H9 (cell line): ENCODE measurements at regions not wholly inside any gene's neighbourhood (a gene's known extent, or its start where the extent isn't known, plus 50 kb on each side); places are given as distances from the start of the nearest gene placed in this dataset.

ENCODE experiments used
- DNase-seq: peaks from one replicate; pipeline ENCODE4 v3.0.0-alpha.2; 2017
- H2AFZ ChIP-seq: one replicate; pipeline ENCODE4 v1.6.1; 2013; ENCODE audit warnings: mild to moderate bottlenecking, low read length, control low read depth, moderate library complexity
- H2AK5ac ChIP-seq: 2 replicates; pipeline ENCODE4 v1.6.1; 2013; ENCODE audit warnings: low read length, control low read depth, mixed read lengths; ENCODE audit not compliant: insufficient read length
- H2BK120ac ChIP-seq: one replicate; pipeline ENCODE4 v1.6.1; 2013; ENCODE audit warnings: low read depth, mild to moderate bottlenecking, low read length, control low read depth, inconsistent platforms; ENCODE audit not compliant: poor library complexity, severe bottlenecking
- H2BK12ac ChIP-seq: 2 replicates; pipeline ENCODE4 v1.6.1; 2013; ENCODE audit warnings: low read length, control low read depth, mixed read lengths, low read depth; ENCODE audit not compliant: insufficient read length
- H2BK15ac ChIP-seq: 2 replicates; pipeline ENCODE4 v1.6.1; 2013; ENCODE audit warnings: low read depth, low read length, control low read depth
- H2BK20ac ChIP-seq: one replicate; pipeline ENCODE4 v1.6.1; 2013; ENCODE audit warnings: low read depth, mild to moderate bottlenecking, low read length, control low read depth, inconsistent platforms; ENCODE audit not compliant: poor library complexity, severe bottlenecking
- H2BK5ac ChIP-seq: 2 replicates; pipeline ENCODE4 v1.6.1; 2013; ENCODE audit warnings: low read length, control low read depth, mixed read lengths; ENCODE audit not compliant: insufficient read length
- H3K14ac ChIP-seq: 2 replicates; pipeline ENCODE4 v1.6.1; 2013; ENCODE audit warnings: low read length, control low read depth; ENCODE audit not compliant: insufficient read depth
- H3K18ac ChIP-seq: 2 replicates; pipeline ENCODE4 v1.6.1; 2013; ENCODE audit warnings: low read depth, mild to moderate bottlenecking, mixed read lengths, low read length, control low read depth; ENCODE audit not compliant: insufficient read length
- H3K23ac ChIP-seq: 2 replicates; pipeline ENCODE4 v1.6.1; 2013; ENCODE audit warnings: low read length, control low read depth, mixed read lengths, low read depth; ENCODE audit not compliant: insufficient read length
- H3K23me2 ChIP-seq: 2 replicates; pipeline ENCODE4 v1.6.1; 2013; ENCODE audit warnings: low read depth, mild to moderate bottlenecking, mixed read lengths, low read length, control low read depth; ENCODE audit not compliant: insufficient read length, poor library complexity, severe bottlenecking
- H3K27ac ChIP-seq: 2 replicates; pipeline ENCODE4 v1.5.1; 2013; ENCODE audit warnings: low read length, control low read depth, mixed read lengths, low read depth; ENCODE audit not compliant: insufficient read length
- H3K27me3 ChIP-seq: 2 replicates; pipeline ENCODE4 v1.6.1; 2013; ENCODE audit warnings: low read length, control low read depth, inconsistent platforms; ENCODE audit not compliant: insufficient read depth
- H3K4ac ChIP-seq: 2 replicates; pipeline ENCODE4 v1.6.1; 2013; ENCODE audit warnings: low read depth, mild to moderate bottlenecking, control low read depth, inconsistent platforms, low read length, moderate library complexity
- H3K4me1 ChIP-seq: 2 replicates; pipeline ENCODE4 v1.6.1; 2013; ENCODE audit warnings: low read length, control low read depth, inconsistent platforms; ENCODE audit not compliant: insufficient read depth
- H3K4me2 ChIP-seq: 2 replicates; pipeline ENCODE4 v1.6.1; 2013; ENCODE audit warnings: low read length, control low read depth, mixed read lengths; ENCODE audit not compliant: insufficient read length, insufficient read depth
- H3K56ac ChIP-seq: 2 replicates; pipeline ENCODE4 v1.6.1; 2013; ENCODE audit warnings: low read depth, mild to moderate bottlenecking, mixed read lengths, low read length, control low read depth; ENCODE audit not compliant: insufficient read length
- H3K79me1 ChIP-seq: 2 replicates; pipeline ENCODE4 v1.6.1; 2013; ENCODE audit warnings: low read depth, mild to moderate bottlenecking, moderate library complexity, low read length, control low read depth, inconsistent platforms; ENCODE audit not compliant: insufficient read depth, poor library complexity, severe bottlenecking
- H3K79me2 ChIP-seq: 2 replicates; pipeline ENCODE4 v1.6.1; 2013; ENCODE audit warnings: low read length, control low read depth, inconsistent platforms; ENCODE audit not compliant: insufficient read depth
- H3K9ac ChIP-seq: 2 replicates; pipeline ENCODE4 v1.6.1; 2013; ENCODE audit warnings: low read length, control low read depth, mixed read lengths; ENCODE audit not compliant: insufficient read length; ENCODE audit errors: extremely low read depth
- H3K9me3 ChIP-seq: one replicate; pipeline ENCODE4 v1.6.1; 2013; ENCODE audit warnings: low read depth, low read length, inconsistent platforms; ENCODE audit not compliant: control insufficient read depth
- H3T11ph ChIP-seq: one replicate; pipeline ENCODE4 v1.6.1; 2013; ENCODE audit warnings: mild to moderate bottlenecking, low read length, control low read depth, inconsistent platforms
- H4K20me1 ChIP-seq: one replicate; pipeline ENCODE4 v1.6.1; 2013; ENCODE audit not compliant: control insufficient read depth, insufficient read length, insufficient read depth
- H4K5ac ChIP-seq: 2 replicates; pipeline ENCODE4 v1.6.1; 2013; ENCODE audit warnings: low read depth, mild to moderate bottlenecking, mixed read lengths, low read length, control low read depth; ENCODE audit not compliant: insufficient read length
- H4K8ac ChIP-seq: replicated peaks from 2 replicates; pipeline ENCODE4 v1.6.1; 2013; ENCODE audit warnings: low read length, control low read depth, mixed read lengths, low read depth; ENCODE audit not compliant: insufficient read length
- H4K91ac ChIP-seq: 2 replicates; pipeline ENCODE4 v1.6.1; 2013; ENCODE audit warnings: low read depth, mild to moderate bottlenecking, moderate library complexity, mixed read lengths, low read length, control low read depth; ENCODE audit not compliant: insufficient read length
- H3K27ac Mint-ChIP-seq, 3 experiments: 2 replicates in 2 of 3; 3 replicates in 1 of 3; pipeline ENCODE4 v1.8.0; 2020 to 2021; ENCODE audit warnings: mixed read lengths in 3 of 3, mild to moderate bottlenecking in 1 of 3, moderate library complexity in 1 of 3
- H3K27me3 Mint-ChIP-seq: 2 replicates; pipeline ENCODE4 v1.8.0; 2021; ENCODE audit warnings: low read depth, mild to moderate bottlenecking, moderate library complexity, mixed read lengths
- H3K36me3 Mint-ChIP-seq, 3 experiments: 2 replicates in 2 of 3; 3 replicates in 1 of 3; pipeline ENCODE4 v1.8.0; 2020 to 2021; ENCODE audit warnings: low read depth in 3 of 3, mixed read lengths in 3 of 3; ENCODE audit not compliant: insufficient read depth in 1 of 3
- H3K4me1 Mint-ChIP-seq, 2 experiments: 2 replicates each; pipeline ENCODE4 v1.8.0; 2020; ENCODE audit warnings: mixed read lengths in 2 of 2
- H3K4me3 Mint-ChIP-seq, 2 experiments: 2 replicates in 1 of 2; 3 replicates in 1 of 2; pipeline ENCODE4 v1.8.0; 2020 to 2021; ENCODE audit warnings: mild to moderate bottlenecking in 2 of 2, mixed read lengths in 2 of 2, moderate library complexity in 1 of 2
- H3K9me3 Mint-ChIP-seq, 2 experiments: 2 replicates in 1 of 2; 3 replicates in 1 of 2; pipeline ENCODE4 v1.8.0; 2020; ENCODE audit warnings: mild to moderate bottlenecking in 2 of 2, mixed read lengths in 2 of 2, moderate library complexity in 1 of 2
- whole genome bisulfite sequencing: extraction: QIAGEN DNeasy Blood & Tissue Kit; methylation state at CpG from one replicate; pipeline ENCODE4 v1.1.7; 2013; ENCODE audit warnings: missing lambda C conversion rate, low lambda C conversion rate, mixed read lengths; ENCODE audit not compliant: insufficient read length; ENCODE audit errors: extremely low coverage; 5-methylcytosine and 5-hydroxymethylcytosine counted together
- TF ChIP-seq, protein P1 (sequence below): fragments of 200-600 bp; sonication (generic); conservative IDR thresholded peaks from 3 replicates; pipeline ENCODE4 v1.8.0; 2021; ENCODE audit warnings: antibody characterized with exemption, mild to moderate bottlenecking

DNA sequence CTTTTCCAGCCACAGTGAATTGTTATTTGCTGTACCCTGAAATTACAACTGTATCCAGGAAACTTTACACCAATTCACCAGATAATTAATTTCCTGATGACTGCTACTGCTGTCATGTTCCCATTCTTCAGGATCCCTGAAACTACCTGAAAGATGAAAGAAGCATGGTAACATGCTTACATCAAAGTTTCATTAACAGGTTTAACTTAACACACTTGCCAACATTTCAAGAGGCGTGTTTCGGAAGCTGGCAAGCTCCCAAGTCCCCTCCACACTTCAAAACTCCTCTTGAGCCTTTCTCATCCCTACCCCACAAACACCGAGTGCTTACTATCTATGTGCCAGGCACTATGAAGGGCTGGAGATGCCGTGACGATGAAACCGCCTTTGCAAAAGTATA is 88.6 kb downstream of the MPP7 start:
- Histone ChIP-seq H4K8ac (no peak overlapping the region), H3K27ac (no peak overlapping the region), H3K4me2 (no peak overlapping the region), H2BK120ac (no peak overlapping the region), H3K79me1 (no peaks in the 10 kb centered on the region), H3T11ph (no peak overlapping the region), H2AK5ac (no peak overlapping the region), H2BK15ac (no peak overlapping the region), H4K91ac (no peak overlapping the region), H2AFZ (no peak overlapping the region), H4K20me1 (no peaks in the 10 kb centered on the region), H3K23me2 (no peaks in the 10 kb centered on the region), H2BK20ac (no peak overlapping the region), H3K18ac (no peak overlapping the region), H3K27me3 (no peaks in the 10 kb centered on the region), H3K4me1 (peaks cover 2% of the 10 kb centered on the region; the same call in 1 of the 2 replicates), H3K9ac (no peak overlapping the region), H4K5ac (no peak overlapping the region), H3K4ac (no peak overlapping the region), H3K9me3 (no peaks in the 10 kb centered on the region), H3K14ac (no peak overlapping the region), H2BK5ac (no peak overlapping the region), H3K79me2 (no peaks in the 10 kb centered on the region), H3K23ac (no peak overlapping the region), H3K56ac (no peak overlapping the region), H2BK12ac (no peak overlapping the region)
- WGBS = no CpG with 5 or more reads among the region's 6 CpGs
- peaks cover 41 to 51% of the 10 kb centered on the region in 2 experiments for H3K4me1 Mint-ChIP-seq
- H3K9me3 Mint-ChIP-seq = peaks cover 0 to 2% of the 10 kb centered on the region in 2 experiments; a peak in 1 of 5 replicates
- H3K27ac Mint-ChIP-seq = peak overlapping the region in 1 of 3 experiments; percentile 46; a peak in 3 of 7 replicates
- peaks cover 2% of the 10 kb centered on the region for H3K27me3 Mint-ChIP-seq
- peaks cover 0 to 3% (median 3%) of the 10 kb centered on the region in 3 experiments; a peak in 2 of 7 replicates for H3K36me3 Mint-ChIP-seq
- H3K4me3 Mint-ChIP-seq = no peak overlapping the region; a peak in 1 of 5 replicates
- DNase-seq = no peak
- TF ChIP-seq, protein P1, sequence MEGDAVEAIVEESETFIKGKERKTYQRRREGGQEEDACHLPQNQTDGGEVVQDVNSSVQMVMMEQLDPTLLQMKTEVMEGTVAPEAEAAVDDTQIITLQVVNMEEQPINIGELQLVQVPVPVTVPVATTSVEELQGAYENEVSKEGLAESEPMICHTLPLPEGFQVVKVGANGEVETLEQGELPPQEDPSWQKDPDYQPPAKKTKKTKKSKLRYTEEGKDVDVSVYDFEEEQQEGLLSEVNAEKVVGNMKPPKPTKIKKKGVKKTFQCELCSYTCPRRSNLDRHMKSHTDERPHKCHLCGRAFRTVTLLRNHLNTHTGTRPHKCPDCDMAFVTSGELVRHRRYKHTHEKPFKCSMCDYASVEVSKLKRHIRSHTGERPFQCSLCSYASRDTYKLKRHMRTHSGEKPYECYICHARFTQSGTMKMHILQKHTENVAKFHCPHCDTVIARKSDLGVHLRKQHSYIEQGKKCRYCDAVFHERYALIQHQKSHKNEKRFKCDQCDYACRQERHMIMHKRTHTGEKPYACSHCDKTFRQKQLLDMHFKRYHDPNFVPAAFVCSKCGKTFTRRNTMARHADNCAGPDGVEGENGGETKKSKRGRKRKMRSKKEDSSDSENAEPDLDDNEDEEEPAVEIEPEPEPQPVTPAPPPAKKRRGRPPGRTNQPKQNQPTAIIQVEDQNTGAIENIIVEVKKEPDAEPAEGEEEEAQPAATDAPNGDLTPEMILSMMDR = no peak
